GM12873 (cell line): ENCODE measurements at regions not wholly inside any gene's neighbourhood (a gene's known extent, or its start where the extent isn't known, plus 50 kb on each side); places are given as distances from the start of the nearest gene placed in this dataset.

Source experiments
- CTCF ChIP-seq: IDR thresholded peaks from 2 replicates; pipeline ENCODE4 v1.5.1; 2012; ENCODE audit warnings: low read depth, mild to moderate bottlenecking, moderate library complexity, low read length, control low read depth; ENCODE audit not compliant: insufficient read depth; ENCODE audit errors: missing control alignments

GRCh38 chr9:28976250-28976649 is 1403.0 kb upstream of the C9orf72 start:
- TF ChIP-seq CTCF: no peak

GRCh38 chr9:28976684-28977083 is 1403.4 kb upstream of the C9orf72 start:
- no peak for TF ChIP-seq CTCF

- no peak for TF ChIP-seq CTCF
Observed at GRCh38 chr9:28981129-28981528, 1407.8 kb upstream of the C9orf72 start.

GRCh38 chr9:28981711-28982110 is 1408.4 kb upstream of the C9orf72 start:
- no peak for TF ChIP-seq CTCF

GRCh38 chr9:28984016-28984415 is 1410.7 kb upstream of the C9orf72 start:
- no peak for TF ChIP-seq CTCF

- TF ChIP-seq CTCF: no peak
Observed at GRCh38 chr9:28999057-28999456, 1425.8 kb upstream of the C9orf72 start.

GRCh38 chr9:28999806-29000205 is 1426.5 kb upstream of the C9orf72 start:
- TF ChIP-seq CTCF: no peak
